NCI-H345 (cell line): ENCODE measurements at regions not wholly inside any gene's neighbourhood (a gene's known extent, or its start where the extent isn't known, plus 50 kb on each side); places are given as distances from the start of the nearest gene placed in this dataset.
A peak's percentile ranks its signal among the peaks of the same experiment; 100 is the strongest.
"Not testable (repeated sequence)": the region's sequence is repeated elsewhere in the genome, so short reads cannot be mapped to it uniquely, and the experiment has no call there.

Experiments used
- DNase-seq: peaks from one replicate; lab custom pipeline; 2025; lab: John Stamatoyannopoulos, UW

DNA sequence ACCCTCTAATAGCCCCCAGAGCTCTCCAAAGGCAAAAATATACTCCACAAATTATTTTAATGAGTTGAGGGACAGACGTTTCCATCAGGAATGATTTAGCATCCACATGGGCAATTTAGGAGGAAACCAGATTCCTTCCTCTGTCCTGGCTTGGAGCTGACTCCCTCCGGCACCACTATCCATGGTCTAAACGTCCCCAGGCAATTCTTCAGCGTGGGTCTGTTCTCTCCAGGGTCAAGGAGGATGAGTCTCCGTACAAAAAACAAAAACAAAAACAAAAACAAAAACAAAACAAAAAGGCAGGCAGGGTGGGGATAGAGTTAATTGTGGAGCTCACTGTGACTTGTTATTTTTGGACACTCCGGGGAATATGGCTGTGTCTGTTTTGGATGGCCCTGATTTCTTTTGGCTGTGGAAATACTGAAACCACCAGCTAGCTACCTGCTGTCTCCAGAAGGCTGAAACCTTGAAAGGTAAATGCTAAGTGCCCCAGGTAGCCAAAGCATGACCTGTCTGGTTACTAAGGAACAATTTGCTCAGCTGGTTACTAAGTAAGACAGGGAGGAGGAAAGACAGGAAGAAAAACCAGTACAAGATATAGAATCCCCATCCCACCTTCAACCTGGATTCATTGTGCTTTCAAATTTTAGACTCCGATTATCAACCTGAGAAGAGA, 419.1 kb upstream of the LCORL start:
- DNase-seq, result no peak

DNA sequence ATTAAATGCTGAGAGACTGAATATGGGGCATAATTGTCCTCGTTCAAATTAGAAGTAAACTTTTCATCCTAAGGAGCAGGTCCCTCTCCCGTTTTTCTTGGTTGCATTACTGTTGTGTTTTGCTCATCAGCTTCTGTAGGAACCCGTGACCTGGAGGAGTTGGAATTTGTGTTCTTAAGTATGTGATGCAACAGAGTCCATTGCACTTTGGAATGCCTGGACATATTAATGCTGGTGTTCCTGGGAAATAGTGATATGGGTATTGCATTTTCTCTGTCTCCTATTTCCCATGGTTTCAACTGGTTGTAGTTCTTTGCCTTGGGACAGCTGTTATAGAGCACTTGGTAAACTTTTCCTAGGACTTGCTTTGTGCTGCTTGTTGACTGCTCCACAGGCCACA, 417.8 kb upstream of the LCORL start:
- no peak for DNase-seq

DNA sequence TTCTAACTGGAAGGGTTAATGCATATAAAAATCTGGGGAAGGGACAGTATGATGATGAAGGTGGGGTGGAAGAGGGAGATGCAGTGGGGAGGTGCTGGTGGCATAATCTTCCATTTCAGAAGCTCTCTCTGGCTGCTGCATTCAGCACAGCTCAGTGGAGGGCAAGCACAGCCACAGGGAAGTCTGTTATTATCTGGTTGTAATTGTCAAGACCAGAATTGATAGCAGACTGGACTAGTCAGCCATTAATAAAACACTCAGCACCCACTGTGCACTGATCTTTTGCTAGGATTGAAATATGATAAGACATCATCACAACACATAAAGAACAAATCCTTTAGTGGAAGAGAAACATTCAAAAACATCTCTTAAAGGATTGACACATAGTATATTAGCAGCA, 414.2 kb upstream of the LCORL start:
- no peak for DNase-seq

DNA sequence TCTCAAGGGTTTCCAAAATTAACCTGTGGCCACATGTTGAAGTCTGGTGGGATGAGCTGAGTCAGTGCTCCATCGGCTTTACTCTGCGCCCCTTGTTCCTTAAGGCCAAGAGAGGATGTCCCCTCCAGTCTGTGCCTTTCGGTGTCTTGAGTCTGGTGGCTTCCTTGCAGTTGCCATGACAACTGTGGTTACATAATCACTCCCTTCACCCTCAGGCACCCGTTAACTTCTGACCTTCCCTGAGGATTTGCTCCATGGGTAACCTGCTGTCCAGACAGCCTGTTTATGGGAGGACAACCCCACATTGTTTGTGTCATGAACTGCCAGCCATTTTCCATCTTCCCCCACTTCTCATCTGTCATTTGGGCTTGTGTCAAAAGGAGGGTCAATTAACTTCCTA, 401.1 kb upstream of the LCORL start:
- no peak for DNase-seq

DNA sequence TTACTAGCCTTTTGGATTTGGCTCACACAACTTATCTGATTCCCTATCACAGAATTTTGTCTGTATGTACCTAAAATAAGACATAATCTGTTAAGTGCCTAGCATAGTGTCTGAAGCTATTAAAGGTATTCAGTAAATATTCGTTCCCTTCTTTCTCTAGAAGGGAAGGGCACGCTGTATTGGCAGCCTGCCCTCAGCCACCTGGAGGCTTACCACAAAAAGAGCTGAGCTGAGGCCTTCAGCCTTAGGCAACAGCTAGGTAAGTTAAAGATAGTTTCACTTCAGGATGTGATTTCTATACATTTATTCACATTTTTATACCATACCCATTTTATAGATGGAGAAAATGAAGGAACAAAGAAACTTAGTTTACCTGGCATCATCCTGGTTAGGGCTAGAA, 400.0 kb upstream of the LCORL start:
- DNase-seq, result no peak

DNA sequence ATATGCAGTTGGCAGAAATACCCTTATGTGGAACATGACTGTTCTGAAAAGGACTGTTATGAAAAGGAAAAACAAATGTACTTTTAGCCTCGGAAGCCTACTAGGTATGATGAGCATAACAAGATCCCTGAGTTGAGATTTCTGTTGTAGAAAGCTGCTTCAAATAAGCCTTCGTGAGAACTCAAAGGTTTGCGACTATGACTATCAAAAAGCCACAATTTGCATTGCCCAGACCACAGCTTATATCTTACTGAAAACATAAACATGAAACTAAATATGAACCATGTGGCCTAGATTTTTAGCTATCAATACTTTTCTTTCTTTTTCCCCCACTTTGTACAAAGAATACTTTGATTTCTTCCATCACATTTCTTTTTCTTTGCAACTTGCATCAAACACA, 398.2 kb upstream of the LCORL start:
- DNase-seq, result no peak

DNA sequence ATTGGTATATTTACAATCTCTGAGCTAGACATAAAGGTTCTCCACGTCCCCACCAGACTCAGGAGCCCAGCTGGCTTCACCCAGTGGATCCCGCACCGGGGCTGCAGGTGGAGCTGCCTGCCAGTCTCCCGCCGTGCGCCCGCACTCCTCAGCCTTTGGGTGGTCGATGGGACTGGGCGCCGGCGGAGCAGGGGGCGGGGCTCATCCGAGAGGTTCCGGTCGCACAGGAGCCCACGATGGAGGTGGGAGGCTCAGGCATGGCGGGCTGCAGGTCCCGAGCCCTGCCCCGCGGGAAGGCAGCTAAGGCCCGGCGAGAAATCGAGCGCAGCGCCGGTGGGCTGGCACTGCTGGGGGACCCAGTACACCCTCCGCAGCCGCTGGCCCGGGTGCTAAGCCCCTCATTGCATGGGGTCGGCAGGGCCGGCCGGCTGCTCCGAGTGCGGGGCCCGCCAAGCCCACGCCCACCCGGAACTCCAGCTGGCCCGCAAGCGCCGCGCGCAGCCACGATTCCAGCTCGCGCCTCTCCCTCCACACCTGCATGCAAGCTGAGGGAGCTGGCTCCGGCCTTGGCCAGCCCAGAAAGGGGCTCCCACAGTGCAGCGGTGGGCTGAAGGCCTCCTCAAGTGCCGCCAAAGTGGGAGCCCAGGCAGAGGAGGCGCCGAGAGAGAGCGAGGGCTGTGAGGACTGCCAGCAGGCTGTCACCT, 396.8 kb upstream of the LCORL start:
- DNase-seq, result not testable (repeated sequence)

DNA sequence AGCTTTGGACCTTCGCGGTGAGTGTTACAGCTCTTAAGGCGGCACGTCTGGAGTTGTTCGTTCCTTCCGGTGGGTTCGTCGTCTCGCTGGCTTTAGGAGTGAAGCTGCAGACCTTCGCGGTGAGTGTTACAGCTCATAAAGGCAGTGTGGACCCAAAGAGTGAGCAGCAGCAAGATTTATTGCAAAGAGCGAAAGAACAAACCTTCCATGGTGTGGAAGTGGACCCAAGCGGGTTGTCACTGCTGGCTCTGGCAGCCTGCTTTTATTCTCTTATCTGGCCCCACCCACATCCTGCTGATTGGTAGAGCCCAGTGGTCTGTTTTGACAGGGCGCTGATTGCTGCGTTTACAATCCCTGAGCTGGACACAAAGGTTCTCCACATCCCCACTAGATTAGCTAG, 396.1 kb upstream of the LCORL start:
- not testable (repeated sequence) for DNase-seq

DNA sequence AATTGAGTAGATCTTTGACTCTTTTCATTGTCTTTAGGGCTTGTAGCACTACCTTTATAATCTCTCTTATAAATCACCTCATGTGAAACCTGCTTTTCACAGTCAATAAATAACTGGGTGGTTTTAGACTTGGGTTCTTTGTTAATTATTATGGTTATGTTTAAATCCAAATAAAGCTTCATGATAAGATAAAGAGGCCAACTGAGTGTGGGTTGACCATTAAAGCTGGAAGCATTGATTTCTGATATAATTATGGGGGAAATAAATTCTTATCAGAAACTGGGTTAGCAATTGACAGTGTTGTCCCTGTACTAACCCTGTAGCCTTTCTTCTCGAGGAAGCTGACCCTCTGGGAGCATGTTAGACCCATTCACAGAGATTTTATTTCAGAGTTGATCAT, 384.7 kb upstream of the LCORL start:
- no peak for DNase-seq

DNA sequence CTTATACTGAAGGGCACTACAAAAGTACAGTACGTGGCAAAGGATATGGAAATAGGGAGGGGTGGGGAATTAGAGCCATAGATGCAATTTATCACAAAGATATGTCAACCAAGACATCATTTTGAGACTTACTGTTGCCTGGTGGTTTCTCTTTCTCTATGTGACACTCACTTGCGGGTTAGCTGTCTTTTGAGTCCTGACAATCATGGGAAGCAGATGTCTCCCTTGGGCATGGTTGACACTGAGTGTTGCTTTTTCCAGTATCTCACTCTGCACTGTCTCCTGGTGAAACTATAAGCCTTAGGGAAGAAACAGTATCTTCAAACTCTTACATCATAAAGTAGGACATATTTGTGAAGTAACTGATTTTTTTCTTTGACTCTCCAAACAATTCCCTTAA, 383.5 kb upstream of the LCORL start:
- no peak for DNase-seq

DNA sequence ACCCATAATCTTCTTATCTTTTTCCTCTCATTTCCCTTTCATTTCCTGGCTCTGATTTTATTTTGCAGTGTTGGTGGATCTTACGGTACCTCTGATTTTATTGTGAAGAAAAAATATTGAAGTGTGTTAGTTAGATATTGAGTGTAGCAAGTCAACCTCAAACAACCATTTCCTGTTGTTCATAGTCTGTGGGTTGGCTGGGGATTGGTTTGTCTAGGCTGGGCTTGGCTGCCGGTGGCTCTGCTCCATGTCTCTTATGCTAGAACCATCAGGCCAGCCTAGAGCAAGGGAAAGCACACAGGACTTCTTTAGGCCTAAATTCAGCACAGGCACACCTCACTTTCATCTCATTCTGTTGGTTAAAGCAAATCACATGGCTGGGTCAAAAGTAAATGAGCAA, 383.1 kb upstream of the LCORL start:
- no peak for DNase-seq

DNA sequence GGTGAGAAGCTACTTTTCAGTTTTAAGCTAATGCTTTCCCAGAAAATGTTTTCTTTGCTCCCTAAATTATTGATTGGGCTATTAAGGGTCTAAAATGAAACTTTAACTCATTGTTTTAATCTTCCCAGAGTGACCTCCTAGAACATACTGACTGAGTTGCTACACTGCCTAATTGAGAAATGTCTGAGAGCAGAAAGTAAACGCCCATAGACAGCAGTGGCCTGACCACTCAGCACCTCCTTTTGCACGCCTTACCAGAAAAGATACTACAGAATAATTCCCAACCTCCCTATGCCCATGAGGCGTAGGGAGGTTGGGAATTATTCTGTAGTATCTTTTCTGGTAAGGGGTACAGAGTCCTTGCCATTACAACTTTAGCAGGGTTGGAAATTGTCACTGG, 381.8 kb upstream of the LCORL start:
- no peak for DNase-seq

DNA sequence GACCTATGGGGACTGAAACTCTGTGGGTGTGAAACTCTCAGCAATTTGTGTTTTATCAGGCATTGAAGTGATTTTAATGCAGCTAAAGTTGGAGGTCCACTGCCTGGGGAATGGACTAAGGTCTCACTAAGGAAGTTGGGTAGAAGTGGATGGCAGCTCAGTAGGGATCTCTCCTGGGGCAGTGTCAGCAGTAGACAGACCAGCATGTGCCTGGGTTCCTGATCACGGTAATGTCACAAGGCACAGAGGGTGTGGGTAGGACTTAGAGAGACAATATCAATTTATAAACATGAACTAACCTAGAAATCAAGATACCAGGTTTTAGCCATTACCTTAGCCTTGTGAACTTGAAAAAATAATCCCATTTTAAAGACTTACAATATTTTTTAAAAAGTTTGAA, 380.3 kb upstream of the LCORL start:
- DNase-seq, result no peak

DNA sequence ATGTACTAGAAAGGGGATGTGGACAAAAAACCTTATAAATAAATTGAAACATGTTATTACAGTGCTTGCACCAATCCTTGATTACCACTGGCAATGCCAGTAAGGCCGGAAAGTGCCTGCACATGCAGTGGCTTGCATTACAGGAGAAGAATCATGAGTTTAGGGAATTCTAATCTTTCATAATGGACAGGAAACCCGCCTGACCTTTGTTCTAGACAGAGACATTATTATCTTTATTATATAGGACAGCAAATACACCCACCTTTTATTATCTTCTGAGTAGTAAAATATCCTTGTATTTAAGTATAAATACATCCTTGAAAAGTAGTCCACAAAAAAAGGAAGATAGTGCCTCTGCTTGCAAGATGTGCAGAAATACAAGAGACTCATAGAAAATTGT, 379.9 kb upstream of the LCORL start:
- DNase-seq, result no peak

DNA sequence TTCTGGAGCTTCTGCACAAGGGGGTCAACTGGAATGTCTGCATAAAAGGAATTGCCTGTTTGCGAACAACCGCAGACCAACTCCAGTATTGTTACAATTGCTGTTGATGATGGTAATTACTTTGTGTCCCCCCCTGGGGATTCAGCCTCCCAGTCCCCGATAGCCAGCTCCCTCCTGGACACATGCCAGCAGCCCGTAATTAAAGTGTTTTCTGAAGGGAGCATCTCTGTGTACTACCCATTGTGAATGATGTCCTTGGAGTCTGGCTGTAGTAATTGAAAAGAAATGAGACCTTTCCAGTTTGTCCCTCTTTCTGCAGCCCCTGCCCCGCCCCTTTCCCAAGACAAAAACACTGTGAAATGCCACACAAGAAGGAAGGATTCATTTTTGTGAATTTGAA, 377.1 kb upstream of the LCORL start:
- peak; percentile 0 for DNase-seq

DNA sequence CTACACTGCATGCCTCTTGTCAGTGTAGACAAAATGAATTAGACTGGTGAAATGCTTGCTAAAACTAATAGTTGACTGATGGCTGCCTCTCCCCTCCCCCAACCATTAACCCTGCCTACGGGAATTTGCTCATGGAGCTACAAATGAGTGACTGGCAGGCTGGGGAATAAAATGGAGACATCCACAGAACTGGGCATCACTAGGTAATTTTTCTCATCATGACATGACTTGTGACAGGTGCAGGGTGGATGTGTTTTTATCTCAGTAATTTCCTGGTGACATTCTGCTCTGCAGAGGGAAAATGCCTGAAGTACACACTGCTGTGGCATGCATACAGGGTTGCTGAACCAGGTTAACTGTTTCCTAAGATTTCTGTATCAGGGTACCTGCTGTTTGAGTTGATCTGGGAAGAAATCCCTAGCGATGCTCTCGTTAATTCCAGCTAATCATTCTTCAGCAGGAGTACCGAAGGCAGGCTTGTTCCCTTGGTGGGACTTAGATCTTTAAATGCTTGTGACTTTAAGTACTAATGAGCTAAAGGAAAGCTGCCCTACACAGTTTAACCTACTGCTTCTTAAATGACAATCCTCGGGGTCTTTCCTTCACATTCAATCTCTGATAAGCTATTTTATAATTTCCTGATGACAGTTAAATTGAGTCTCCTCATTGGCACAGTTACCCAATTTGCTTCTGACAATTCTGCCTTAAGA, 376.3 kb upstream of the LCORL start:
- no peak for DNase-seq

DNA sequence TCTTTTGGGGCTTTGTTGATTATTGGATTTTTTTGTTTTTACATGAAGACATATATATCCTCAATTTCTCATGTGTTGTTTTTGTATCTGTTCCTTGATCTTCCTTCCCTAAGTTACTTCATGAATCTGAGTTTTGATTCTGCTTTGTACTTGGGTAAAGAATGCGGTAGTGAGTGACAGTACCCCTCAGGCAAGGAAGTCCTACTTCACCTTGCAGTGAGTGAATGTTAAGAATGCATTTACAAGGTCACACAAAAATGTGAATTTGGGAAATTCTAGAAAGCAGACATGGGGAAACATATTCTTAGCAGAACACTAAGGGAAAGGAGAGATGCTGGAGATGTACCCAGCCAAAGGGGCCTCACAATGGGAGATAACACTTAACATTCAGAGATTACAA, 373.1 kb upstream of the LCORL start:
- DNase-seq, result no peak

DNA sequence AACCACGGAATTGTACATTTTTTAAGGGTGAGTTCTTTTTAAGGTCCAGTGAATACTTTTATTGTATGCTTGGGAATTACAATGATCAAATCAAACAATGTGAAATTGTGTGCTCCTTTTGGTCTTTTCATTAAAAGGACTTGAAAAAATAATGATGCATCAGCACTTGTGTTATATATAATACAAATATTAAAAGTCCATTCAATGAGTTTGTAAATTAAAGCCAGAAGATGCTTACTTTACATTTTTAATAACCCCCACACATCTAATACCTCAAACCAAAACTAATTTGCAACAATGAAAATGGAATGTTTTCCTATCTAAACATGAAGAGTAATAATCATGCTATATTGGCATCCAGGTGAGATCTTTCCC, 369.8 kb upstream of the LCORL start:
- no peak for DNase-seq

DNA sequence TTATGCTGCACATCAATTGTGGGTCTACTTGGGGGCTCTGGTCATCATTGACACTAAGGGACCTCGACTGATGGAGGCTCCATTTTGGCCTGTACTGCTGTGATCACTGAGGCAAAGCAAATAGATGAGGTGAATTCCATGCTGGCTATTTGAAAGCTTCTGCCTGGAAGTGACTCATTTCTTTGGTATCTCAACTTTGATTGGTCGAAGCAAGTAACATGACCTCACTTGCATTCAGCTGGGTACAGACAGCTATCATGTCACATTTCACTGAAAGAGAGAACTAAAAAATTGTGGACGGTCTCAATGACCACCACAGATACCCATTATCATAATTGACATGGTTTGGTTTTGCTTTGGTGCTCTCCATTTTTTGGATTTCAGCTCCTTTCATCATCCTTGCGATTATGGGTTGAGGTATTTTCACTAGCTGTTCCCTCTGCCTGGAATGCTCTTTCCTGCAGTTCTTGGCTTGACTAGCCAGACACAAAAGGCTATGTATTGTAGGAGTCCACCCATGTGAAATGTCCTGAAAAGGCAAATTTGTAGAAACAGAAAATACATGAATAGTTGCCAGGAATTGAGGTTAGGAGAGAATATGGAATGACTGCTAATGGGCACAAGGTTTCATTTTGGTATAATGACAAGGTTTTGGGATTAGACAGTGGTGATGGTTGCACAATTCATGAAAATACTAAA, 369.2 kb upstream of the LCORL start:
- DNase-seq, result no peak

DNA sequence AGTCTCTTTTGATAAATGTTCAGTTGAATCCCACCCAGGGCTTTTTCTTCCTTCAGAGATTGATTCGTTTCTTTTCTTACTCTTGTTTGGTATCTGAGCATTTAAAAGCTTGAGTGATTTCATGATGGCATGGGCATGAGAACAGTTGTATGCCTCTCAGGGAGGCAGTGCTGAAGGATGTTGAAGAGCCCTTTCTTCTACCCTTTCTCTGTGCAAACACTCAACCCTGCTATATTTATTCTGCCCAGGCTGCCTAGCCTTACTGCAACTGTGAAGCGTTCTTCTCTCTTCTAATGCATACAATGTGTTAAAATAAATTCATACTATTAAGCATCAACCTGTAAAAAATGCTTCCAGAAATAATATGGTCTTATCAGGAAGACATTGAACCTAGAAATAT, 367.6 kb upstream of the LCORL start:
- no peak for DNase-seq

DNA sequence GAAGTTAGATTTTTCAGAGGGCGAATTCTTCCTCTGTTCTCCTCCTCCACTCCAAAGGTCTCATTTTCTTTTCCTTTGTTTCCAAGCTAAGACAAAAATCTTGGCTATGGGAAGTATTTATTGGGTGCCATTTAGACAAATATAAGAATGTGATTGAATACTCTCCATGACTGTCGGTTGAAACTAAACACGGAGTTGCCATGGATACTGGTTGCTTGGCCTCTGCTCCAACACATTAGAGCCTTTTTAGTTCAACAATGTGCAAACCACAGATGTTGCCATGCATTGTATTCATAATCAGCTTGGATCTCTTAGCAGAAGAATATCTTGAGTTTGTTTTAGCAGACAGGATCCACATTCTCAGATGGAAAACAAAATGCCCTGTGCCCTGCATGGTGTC, 366.5 kb upstream of the LCORL start:
- no peak for DNase-seq

DNA sequence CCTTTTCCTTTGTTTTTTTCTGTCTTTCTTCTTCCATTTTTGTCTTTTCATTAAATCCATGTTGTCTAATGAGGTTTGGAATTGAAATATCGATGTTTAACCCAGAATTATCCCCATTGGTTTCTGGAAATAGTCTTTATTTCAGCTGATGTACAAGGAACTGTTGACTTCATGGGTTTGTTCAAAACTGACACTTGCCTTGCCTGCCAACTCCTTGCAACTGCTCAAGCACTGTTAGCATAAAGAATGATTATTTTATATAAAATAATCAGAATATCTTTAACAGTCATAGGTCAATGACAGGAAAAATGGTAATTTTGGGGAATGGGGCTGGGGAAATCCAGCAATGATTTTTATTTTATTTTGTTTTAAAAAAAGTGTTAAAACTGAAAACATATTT, 359.6 kb upstream of the LCORL start:
- DNase-seq, result no peak

DNA sequence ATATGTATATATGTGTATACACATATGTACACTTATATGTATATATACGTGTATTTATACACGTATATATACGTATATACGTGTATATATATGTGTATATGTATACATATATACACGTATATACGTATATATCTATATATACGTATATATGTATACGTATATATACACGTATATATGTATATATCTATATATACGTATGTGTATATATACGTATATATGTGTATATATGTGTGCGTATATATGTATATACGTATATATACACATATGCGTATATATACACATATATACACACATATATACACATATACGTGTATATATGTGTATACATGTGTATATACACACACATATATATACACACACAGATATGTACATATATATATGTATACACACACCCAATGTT, 348.0 kb upstream of the LCORL start:
- DNase-seq, result no peak
